GM12892 (cell line): ENCODE measurements at regions not wholly inside any gene's neighbourhood (a gene's known extent, or its start where the extent isn't known, plus 50 kb on each side); places are given as distances from the start of the nearest gene placed in this dataset.
"Not testable (repeated sequence)": the region's sequence is repeated elsewhere in the genome, so short reads cannot be mapped to it uniquely, and the experiment has no call there.

Experiments used
- DNase-seq: peaks from one replicate; pipeline ENCODE4 v3.0.0; 2011; ENCODE audit not compliant: insufficient read length
- FAIRE-seq: peaks from 2 replicates; lab custom pipeline; 2011; peaks lifted over from hg19 to GRCh38; lab: Jason Lieb, UNC
- POLR2A ChIP-seq: IDR thresholded peaks from 2 replicates; pipeline ENCODE4 v1.6.1; 2011; ENCODE audit warnings: low read depth, low read length, control low read depth
- POLR2AphosphoS5 ChIP-seq: IDR thresholded peaks from 2 replicates; pipeline ENCODE4 v1.6.1; 2011; ENCODE audit warnings: low read depth, low read length, control low read depth
- TAF1 ChIP-seq: IDR thresholded peaks from 2 replicates; pipeline ENCODE4 v1.6.1; 2011; ENCODE audit warnings: low read depth, mild to moderate bottlenecking, control low read depth, low read length, borderline replicate concordance

- no peak for DNase-seq
- no peak for FAIRE-seq
- no peak for TF ChIP-seq POLR2AphosphoS5
- no peak for TF ChIP-seq POLR2A
- no peak for TF ChIP-seq TAF1
Observed at GRCh38 chr6:5896476-5897200, 110.1 kb downstream of the NRN1 start.

- DNase-seq (no peak), FAIRE-seq (no peak)
- TF ChIP-seq TAF1 (no peak), POLR2AphosphoS5 (no peak), POLR2A (no peak)
Observed at GRCh38 chr6:5894357-5894756, 112.4 kb downstream of the NRN1 start.

GRCh38 chr6:5893295-5893694 is 113.4 kb downstream of the NRN1 start:
- FAIRE-seq (no peak), DNase-seq (no peak)
- TF ChIP-seq POLR2AphosphoS5: no peak
- no peak for TF ChIP-seq POLR2A
- no peak for TF ChIP-seq TAF1

GRCh38 chr6:5892669-5893068 is 114.1 kb downstream of the NRN1 start:
- DNase-seq (no peak), FAIRE-seq (no peak)
- TF ChIP-seq TAF1 (no peak), POLR2AphosphoS5 (no peak), POLR2A (no peak)

- FAIRE-seq (peak; percentile 5), DNase-seq (no peak)
- TF ChIP-seq TAF1 (no peak), POLR2AphosphoS5 (no peak), POLR2A (no peak)
Observed at GRCh38 chr6:5878792-5879191, 127.9 kb downstream of the NRN1 start.

GRCh38 chr6:5876076-5876475 is 130.6 kb downstream of the NRN1 start:
- FAIRE-seq: no peak
- no peak for DNase-seq
- TF ChIP-seq POLR2A (no peak), POLR2AphosphoS5 (no peak), TAF1 (no peak)

GRCh38 chr6:5873976-5874375 is 132.7 kb downstream of the NRN1 start:
- not testable (repeated sequence) for DNase-seq, FAIRE-seq

GRCh38 chr6:5871296-5871695 is 135.4 kb downstream of the NRN1 start:
- TF ChIP-seq POLR2A (no peak), TAF1 (no peak), POLR2AphosphoS5 (no peak)
- FAIRE-seq (no peak), DNase-seq (no peak)

GRCh38 chr6:5869676-5870075 is 137.0 kb downstream of the NRN1 start:
- TF ChIP-seq TAF1 (no peak), POLR2AphosphoS5 (no peak), POLR2A (no peak)
- no peak for FAIRE-seq

GRCh38 chr6:5869261-5869660 is 137.5 kb downstream of the NRN1 start:
- TF ChIP-seq TAF1 (no peak), POLR2AphosphoS5 (no peak), POLR2A (no peak)
- no peak for DNase-seq
- no peak for FAIRE-seq

More at GRCh38 chr6:5869676-5870075, 137.0 kb downstream of the NRN1 start:
- no peak for DNase-seq

- DNase-seq: no peak
- FAIRE-seq: no peak
- TF ChIP-seq POLR2AphosphoS5 (no peak), TAF1 (no peak), POLR2A (no peak)
Observed at GRCh38 chr6:5866547-5867051, 140.1 kb downstream of the NRN1 start.

- no peak for TF ChIP-seq POLR2AphosphoS5
- DNase-seq (no peak), FAIRE-seq (no peak)
Observed at GRCh38 chr6:5865506-5866031, 141.2 kb downstream of the NRN1 start.

GRCh38 chr6:5860849-5861248 is 145.9 kb downstream of the NRN1 start:
- no peak for TF ChIP-seq POLR2A
- no peak for TF ChIP-seq TAF1
- no peak for TF ChIP-seq POLR2AphosphoS5
- FAIRE-seq (no peak), DNase-seq (no peak)
